ENCODE measurements at regions not wholly inside any gene's neighbourhood (a gene's known extent, or its start where the extent isn't known, plus 50 kb on each side); places are given as distances from the start of the nearest gene placed in this dataset.

DNA sequence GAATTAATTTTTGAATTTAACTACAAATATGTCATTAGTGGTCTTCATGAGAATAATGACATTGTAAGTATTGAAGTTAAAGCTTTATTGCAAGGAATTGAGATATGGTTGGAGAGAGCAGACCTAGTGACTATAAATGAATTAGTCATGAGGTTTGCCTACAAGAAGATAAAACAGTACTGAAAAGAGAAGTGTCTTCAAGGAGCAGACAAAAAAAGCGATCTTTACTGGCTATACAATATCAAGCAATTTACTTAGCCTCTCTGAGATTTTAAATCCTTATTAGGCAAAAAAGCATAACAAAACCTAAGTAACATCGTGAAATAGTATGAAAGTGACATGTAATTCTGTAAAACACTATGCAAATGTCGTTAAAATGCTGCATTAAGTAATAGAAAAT lies 435.1 kb upstream of the PCDH20 start:
- TF ChIP-seq CEBPB (IDR thresholded peaks at IDR 0.05), result no peak
- TF ChIP-seq NFIC (IDR thresholded peaks at IDR 0.05), result no peak
- TF ChIP-seq TCF12 (IDR thresholded peaks at IDR 0.05; ENCODE audit: low read depth), result no peak
- no peak for TF ChIP-seq EP300 (IDR thresholded peaks at IDR 0.05; ENCODE audit: borderline replicate concordance)
- TF ChIP-seq CREB1 (IDR thresholded peaks at IDR 0.05; ENCODE audit: low read depth), result no peak
- TF ChIP-seq, protein P1, sequence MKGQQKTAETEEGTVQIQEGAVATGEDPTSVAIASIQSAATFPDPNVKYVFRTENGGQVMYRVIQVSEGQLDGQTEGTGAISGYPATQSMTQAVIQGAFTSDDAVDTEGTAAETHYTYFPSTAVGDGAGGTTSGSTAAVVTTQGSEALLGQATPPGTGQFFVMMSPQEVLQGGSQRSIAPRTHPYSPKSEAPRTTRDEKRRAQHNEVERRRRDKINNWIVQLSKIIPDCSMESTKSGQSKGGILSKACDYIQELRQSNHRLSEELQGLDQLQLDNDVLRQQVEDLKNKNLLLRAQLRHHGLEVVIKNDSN (IDR thresholded peaks at IDR 0.05), result no peak
- TF ChIP-seq, protein P2, sequence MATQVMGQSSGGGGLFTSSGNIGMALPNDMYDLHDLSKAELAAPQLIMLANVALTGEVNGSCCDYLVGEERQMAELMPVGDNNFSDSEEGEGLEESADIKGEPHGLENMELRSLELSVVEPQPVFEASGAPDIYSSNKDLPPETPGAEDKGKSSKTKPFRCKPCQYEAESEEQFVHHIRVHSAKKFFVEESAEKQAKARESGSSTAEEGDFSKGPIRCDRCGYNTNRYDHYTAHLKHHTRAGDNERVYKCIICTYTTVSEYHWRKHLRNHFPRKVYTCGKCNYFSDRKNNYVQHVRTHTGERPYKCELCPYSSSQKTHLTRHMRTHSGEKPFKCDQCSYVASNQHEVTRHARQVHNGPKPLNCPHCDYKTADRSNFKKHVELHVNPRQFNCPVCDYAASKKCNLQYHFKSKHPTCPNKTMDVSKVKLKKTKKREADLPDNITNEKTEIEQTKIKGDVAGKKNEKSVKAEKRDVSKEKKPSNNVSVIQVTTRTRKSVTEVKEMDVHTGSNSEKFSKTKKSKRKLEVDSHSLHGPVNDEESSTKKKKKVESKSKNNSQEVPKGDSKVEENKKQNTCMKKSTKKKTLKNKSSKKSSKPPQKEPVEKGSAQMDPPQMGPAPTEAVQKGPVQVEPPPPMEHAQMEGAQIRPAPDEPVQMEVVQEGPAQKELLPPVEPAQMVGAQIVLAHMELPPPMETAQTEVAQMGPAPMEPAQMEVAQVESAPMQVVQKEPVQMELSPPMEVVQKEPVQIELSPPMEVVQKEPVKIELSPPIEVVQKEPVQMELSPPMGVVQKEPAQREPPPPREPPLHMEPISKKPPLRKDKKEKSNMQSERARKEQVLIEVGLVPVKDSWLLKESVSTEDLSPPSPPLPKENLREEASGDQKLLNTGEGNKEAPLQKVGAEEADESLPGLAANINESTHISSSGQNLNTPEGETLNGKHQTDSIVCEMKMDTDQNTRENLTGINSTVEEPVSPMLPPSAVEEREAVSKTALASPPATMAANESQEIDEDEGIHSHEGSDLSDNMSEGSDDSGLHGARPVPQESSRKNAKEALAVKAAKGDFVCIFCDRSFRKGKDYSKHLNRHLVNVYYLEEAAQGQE (IDR thresholded peaks at IDR 0.05; ENCODE audit: low read depth), result no peak
- no peak for TF ChIP-seq ZBTB7A (IDR thresholded peaks at IDR 0.05; ENCODE audit: low read depth)
- no peak for TF ChIP-seq TEAD4 (IDR thresholded peaks at IDR 0.05)

DNA sequence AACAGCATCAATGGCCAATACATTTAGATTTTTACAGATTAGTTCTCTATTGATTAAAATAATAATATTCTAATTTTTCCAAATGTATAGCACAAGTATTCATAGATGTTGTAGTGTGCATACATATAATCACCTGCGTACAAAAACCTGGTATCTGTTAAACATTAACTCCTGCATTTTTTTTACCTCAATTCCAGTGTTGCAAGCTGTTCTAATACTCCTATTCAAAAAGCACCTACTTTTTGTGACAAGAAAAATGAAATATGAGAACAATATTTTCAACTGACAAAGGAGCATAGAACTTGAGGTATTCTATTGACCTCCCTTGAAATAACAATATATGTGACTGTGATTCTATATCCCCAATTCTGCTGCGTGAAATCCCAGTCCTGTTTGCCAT lies 422.9 kb upstream of the PCDH20 start:
- TF ChIP-seq, protein P2 (IDR thresholded peaks at IDR 0.05; ENCODE audit: low read depth), result no peak
- TF ChIP-seq, protein P1 (IDR thresholded peaks at IDR 0.05), result no peak
- no peak for TF ChIP-seq NFIC (IDR thresholded peaks at IDR 0.05)
- TF ChIP-seq TEAD4 (IDR thresholded peaks at IDR 0.05), result no peak
- no peak for TF ChIP-seq YY1 (IDR thresholded peaks at IDR 0.05; ENCODE audit: low read depth)
- TF ChIP-seq FOXM1 (IDR thresholded peaks at IDR 0.05; ENCODE audit: borderline replicate concordance, low read depth), result no peak
- TF ChIP-seq CREB1 (IDR thresholded peaks at IDR 0.05; ENCODE audit: low read depth), result no peak
- no peak for TF ChIP-seq CEBPB (IDR thresholded peaks at IDR 0.05)
- TF ChIP-seq, protein P3, sequence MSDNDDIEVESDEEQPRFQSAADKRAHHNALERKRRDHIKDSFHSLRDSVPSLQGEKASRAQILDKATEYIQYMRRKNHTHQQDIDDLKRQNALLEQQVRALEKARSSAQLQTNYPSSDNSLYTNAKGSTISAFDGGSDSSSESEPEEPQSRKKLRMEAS (IDR thresholded peaks at IDR 0.05), result no peak
- TF ChIP-seq RAD21 (IDR thresholded peaks at IDR 0.05; ENCODE audit: low read depth), result no peak
- TF ChIP-seq ZBTB7A (IDR thresholded peaks at IDR 0.05; ENCODE audit: low read depth), result no peak
- no peak for TF ChIP-seq EP300 (IDR thresholded peaks at IDR 0.05; ENCODE audit: borderline replicate concordance)
- TF ChIP-seq TAF1 (IDR thresholded peaks at IDR 0.05; ENCODE audit: low read depth), result no peak
- no peak for TF ChIP-seq EGR1 (IDR thresholded peaks at IDR 0.05)
- TF ChIP-seq TCF12 (IDR thresholded peaks at IDR 0.05; ENCODE audit: low read depth), result no peak

DNA sequence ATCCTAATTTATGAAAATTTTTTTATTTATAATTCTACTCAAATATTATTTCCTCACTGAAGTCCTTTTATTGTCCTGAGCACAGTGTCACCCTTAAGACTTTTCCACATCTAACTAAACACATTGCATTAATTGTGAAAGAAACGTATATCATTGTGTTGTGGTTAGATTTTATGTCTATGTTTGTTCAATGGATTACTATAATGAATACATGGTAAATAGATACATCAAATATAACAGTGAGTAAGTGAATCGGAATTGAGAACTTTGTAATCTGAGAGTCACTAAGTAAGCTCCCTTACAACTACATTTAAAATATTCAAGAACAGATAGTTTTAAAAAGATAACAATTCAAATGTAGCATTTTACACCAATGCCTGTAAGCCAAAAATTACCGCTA lies 417.6 kb upstream of the PCDH20 start:
- TF ChIP-seq CEBPB (IDR thresholded peaks at IDR 0.05), result no peak
- TF ChIP-seq TAF1 (IDR thresholded peaks at IDR 0.05; ENCODE audit: low read depth), result no peak
- no peak for TF ChIP-seq EGR1 (IDR thresholded peaks at IDR 0.05)

DNA sequence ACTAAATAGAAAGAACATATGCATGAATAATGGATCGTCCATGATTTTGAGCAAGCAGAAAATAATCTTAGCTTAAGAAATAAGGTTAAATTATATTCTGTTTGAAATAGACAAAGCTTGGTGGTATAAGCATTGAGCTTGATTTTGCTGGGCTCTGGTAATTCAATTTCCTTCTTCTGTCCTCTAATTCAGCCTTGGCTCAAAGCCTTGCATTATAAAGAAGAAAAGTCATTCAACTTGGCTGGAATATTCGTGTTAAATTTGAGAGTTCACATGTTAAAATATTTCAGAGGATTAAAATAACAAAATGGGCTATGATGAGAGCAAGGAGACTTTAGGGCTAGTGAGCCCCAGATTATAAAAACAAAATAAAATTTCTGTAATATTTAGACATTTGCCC lies 415.4 kb upstream of the PCDH20 start:
- TF ChIP-seq EP300 (IDR thresholded peaks at IDR 0.05; ENCODE audit: borderline replicate concordance) (no peak), FOXM1 (IDR thresholded peaks at IDR 0.05; ENCODE audit: borderline replicate concordance, low read depth) (no peak), TAF1 (IDR thresholded peaks at IDR 0.05; ENCODE audit: low read depth) (no peak), RAD21 (IDR thresholded peaks at IDR 0.05; ENCODE audit: low read depth) (no peak)

DNA sequence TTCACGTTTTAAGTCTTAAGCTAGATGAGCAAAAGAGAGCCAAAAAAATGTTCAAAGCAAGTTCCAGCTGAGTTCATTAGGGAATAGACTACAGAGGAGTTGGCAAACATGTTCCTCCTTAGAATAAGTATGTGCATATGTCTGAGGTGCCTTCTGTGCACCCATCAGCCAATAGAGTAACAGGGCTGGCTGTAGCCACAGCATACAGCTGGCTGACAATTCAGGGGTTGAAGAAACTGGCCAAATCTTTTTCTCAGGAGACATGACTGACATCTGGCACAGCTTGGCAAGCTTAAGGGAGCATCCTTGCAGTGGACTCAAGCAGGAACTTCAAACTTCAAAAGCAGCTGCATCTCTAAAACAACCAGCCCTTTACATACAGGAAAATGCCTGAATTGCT lies 414.8 kb upstream of the PCDH20 start:
- TF ChIP-seq CEBPB (IDR thresholded peaks at IDR 0.05), result no peak
- TF ChIP-seq YY1 (IDR thresholded peaks at IDR 0.05; ENCODE audit: low read depth), result no peak
- TF ChIP-seq, protein P2 (IDR thresholded peaks at IDR 0.05; ENCODE audit: low read depth), result no peak
- TF ChIP-seq TEAD4 (IDR thresholded peaks at IDR 0.05), result no peak
- no peak for TF ChIP-seq TCF12 (IDR thresholded peaks at IDR 0.05; ENCODE audit: low read depth)
- TF ChIP-seq CREB1 (IDR thresholded peaks at IDR 0.05; ENCODE audit: low read depth), result no peak
- no peak for TF ChIP-seq EGR1 (IDR thresholded peaks at IDR 0.05)
- TF ChIP-seq FOXM1 (IDR thresholded peaks at IDR 0.05; ENCODE audit: borderline replicate concordance, low read depth), result no peak
